HEK293 (cell line): ENCODE measurements at regions not wholly inside any gene's neighbourhood (a gene's known extent, or its start where the extent isn't known, plus 50 kb on each side); places are given as distances from the start of the nearest gene placed in this dataset.
"Not testable (repeated sequence)": the region's sequence is repeated elsewhere in the genome, so short reads cannot be mapped to it uniquely, and the experiment has no call there.

Source experiments
- CTCF ChIA-PET: fragments of 350-600 bp; formaldehyde crosslinking; extraction: SDS; loops from one replicate; lab custom pipeline; 2021; ENCODE audit warnings: antibody characterized with exemption; lab: Yijun Ruan, JAX
- POLR2A ChIA-PET: fragments of 300-600 bp; formaldehyde crosslinking; extraction: SDS; loops from one replicate; lab custom pipeline; 2020; ENCODE audit warnings: antibody characterized with exemption, inconsistent platforms; lab: Yijun Ruan, JAX
- H3K27ac ChIP-seq: fragments of 200-500 bp; sonication (Bioruptor generic); 2 replicates; pipeline ENCODE4 v1.5.1; 2014; ENCODE audit warnings: low read depth, low read length, control low read depth, inconsistent platforms; ENCODE audit errors: extremely low read depth
- H3K36me3 ChIP-seq, 2 experiments: fragments of 200-500 bp in 1 of 2; sonication (Bioruptor generic) in 1 of 2; 1 replicate in 1 of 2; 2 replicates in 1 of 2; pipeline ENCODE4 v1.5.1; 2014 to 2017; ENCODE audit warnings: inconsistent platforms in 2 of 2, low read length in 2 of 2; ENCODE audit not compliant: control insufficient read depth in 2 of 2, insufficient read depth in 1 of 2
- H3K4me1 ChIP-seq: fragments of 200-500 bp; sonication (Bioruptor generic); 2 replicates; pipeline ENCODE4 v1.5.1; 2014; ENCODE audit warnings: mild to moderate bottlenecking, low read length, inconsistent platforms; ENCODE audit not compliant: control insufficient read depth, insufficient read depth
- H3K4me3 ChIP-seq: 2 replicates; pipeline ENCODE4 v1.5.1; 2011; ENCODE audit warnings: low read depth, mild to moderate bottlenecking, control low read depth, low read length, moderate library complexity
- H3K9me3 ChIP-seq: fragments of 200-500 bp; sonication (Bioruptor generic); 2 replicates; pipeline ENCODE4 v1.5.1; 2014; ENCODE audit warnings: low read depth, low read length, inconsistent platforms; ENCODE audit not compliant: control insufficient read depth, insufficient read depth
- ATF2 ChIP-seq: fragments of 450-650 bp; formaldehyde crosslinking; IDR thresholded peaks from 2 replicates; pipeline ENCODE4 v1.5.1; 2016; ENCODE audit warnings: missing biosample characterization, missing genetic modification characterization, low read depth
- CTCF ChIP-seq: fragments of 450-650 bp; formaldehyde crosslinking; IDR thresholded peaks from 2 replicates; pipeline ENCODE4 v1.5.1; 2016; ENCODE audit warnings: missing biosample characterization, missing genetic modification characterization
- EGR2 ChIP-seq: fragments of 450-650 bp; formaldehyde crosslinking; IDR thresholded peaks from 2 replicates; pipeline ENCODE4 v1.5.1; 2016; ENCODE audit warnings: low read depth, missing biosample characterization, missing genetic modification characterization
- KLF10 ChIP-seq: fragments of 450-650 bp; IDR thresholded peaks from 2 replicates; pipeline ENCODE4 v1.5.1; 2018; ENCODE audit warnings: missing biosample characterization, mild to moderate bottlenecking, missing genetic modification characterization
- PATZ1 ChIP-seq: fragments of 450-650 bp; formaldehyde crosslinking; IDR thresholded peaks from 2 replicates; pipeline ENCODE4 v1.5.1; 2016; ENCODE audit warnings: missing biosample characterization, missing genetic modification characterization
- PRDM1 ChIP-seq: fragments of 450-650 bp; formaldehyde crosslinking; IDR thresholded peaks from 2 replicates; pipeline ENCODE4; 2016; ENCODE audit warnings: missing biosample characterization, missing genetic modification characterization
- PRDM10 ChIP-seq: fragments of 450-650 bp; formaldehyde crosslinking; IDR thresholded peaks from 2 replicates; pipeline ENCODE4 v1.5.1; 2016; ENCODE audit warnings: missing biosample characterization, missing genetic modification characterization
- ZBTB21 ChIP-seq: fragments of 450-650 bp; formaldehyde crosslinking; IDR thresholded peaks from 2 replicates; pipeline ENCODE4 v1.5.1; 2017; ENCODE audit warnings: missing biosample characterization, missing genetic modification characterization
- ZNF24 ChIP-seq: fragments of 450-650 bp; formaldehyde crosslinking; IDR thresholded peaks from 2 replicates; pipeline ENCODE4 v1.5.1; 2016; ENCODE audit warnings: missing biosample characterization, missing genetic modification characterization
- ZNF600 ChIP-seq: fragments of 450-650 bp; formaldehyde crosslinking; IDR thresholded peaks from 2 replicates; pipeline ENCODE4 v1.5.1; 2016; ENCODE audit warnings: missing biosample characterization, missing genetic modification characterization
- ZNF645 ChIP-seq: fragments of 450-650 bp; formaldehyde crosslinking; IDR thresholded peaks from 2 replicates; pipeline ENCODE4; 2016; ENCODE audit warnings: missing biosample characterization, missing genetic modification characterization
- ZNF654 ChIP-seq: fragments of 450-650 bp; formaldehyde crosslinking; IDR thresholded peaks from 2 replicates; pipeline ENCODE4 v1.5.1; 2016; ENCODE audit warnings: low read depth, missing biosample characterization, missing genetic modification characterization

- TF ChIP-seq ZNF645 (tag by site-specific recombination): no peak
- TF ChIP-seq, all 188 proteins: peak for 0
These were observed 135.3 kb downstream of the PPIAL4G start (continued) for GRCh38 chr1:148347781-148348180.

GRCh38 chr1:148345659-148346151 is 137.4 kb downstream of the PPIAL4G start:
- POLR2A ChIA-PET: interaction anchor here (0.8 kb wide), 1 partner anchor 82 kb away, joined by 3 read pairs; no protein-coding TSS in a partner anchor
- not testable (repeated sequence) for H3K36me3 ChIP-seq, H3K9me3 ChIP-seq
- peak; percentile 40 for TF ChIP-seq ZNF654
- peak; percentile 60 for TF ChIP-seq PRDM1 (tag by site-specific recombination)
- TF ChIP-seq CTCF (tag by site-specific recombination): peak; percentile 18; the same call in 1 of the 2 replicates
- TF ChIP-seq, all 188 proteins: peak for 3; not testable (repeated sequence) for 185
- H3K27ac ChIP-seq, H3K4me3 ChIP-seq, H3K4me1 ChIP-seq: not testable (repeated sequence)
- CTCF ChIA-PET: interaction anchor here (0.6 to 3.5 kb wide), 6 partner anchors 9 to 1056 kb away, joined by 3 to 16 read pairs (median 4); no protein-coding TSS in a partner anchor

- H3K4me3 ChIP-seq, H3K36me3 ChIP-seq, POLR2A ChIA-PET, H3K27ac ChIP-seq, H3K9me3 ChIP-seq, H3K4me1 ChIP-seq: not testable (repeated sequence)
- CTCF ChIA-PET: interaction anchor here (0.6 to 3.5 kb wide), 3 partner anchors 8 to 16 kb away, joined by 3 to 16 read pairs (median 6); no protein-coding TSS in a partner anchor
These were observed 138.5 kb downstream of the PPIAL4G start for GRCh38 chr1:148344651-148345050.

- H3K36me3 ChIP-seq, POLR2A ChIA-PET: not testable (repeated sequence)
These were observed 141.4 kb downstream of the PPIAL4G start for GRCh38 chr1:148341729-148342128.

GRCh38 chr1:148336121-148336918 is 146.8 kb downstream of the PPIAL4G start:
- H3K36me3 ChIP-seq, H3K4me1 ChIP-seq, H3K9me3 ChIP-seq, H3K4me3 ChIP-seq: not testable (repeated sequence)
- peak overlapping the region; percentile 18; the same call in 1 of the 2 replicates for H3K27ac ChIP-seq
- ChIA-PET CTCF (interaction anchor here (0.6 to 1.8 kb wide), 3 partner anchors 10 to 1062 kb away, joined by 3 to 16 read pairs (median 3); no protein-coding TSS in a partner anchor), POLR2A (interaction anchor here (5.0 kb wide), 1 partner anchor 73 kb away, joined by 91 read pairs; no protein-coding TSS in a partner anchor)
- TF ChIP-seq ZNF24 (tag by site-specific recombination): 0 out of 2 replicates have a peak, but pooled peaks have one; percentile 65
- peak; percentile 17; the same call in 1 of the 2 replicates for TF ChIP-seq EGR2
- TF ChIP-seq PATZ1 (tag by site-specific recombination): peak; percentile 60
- 0 out of 2 replicates have a peak, but pooled peaks have one; percentile 26 for TF ChIP-seq ATF2 (tag by site-specific recombination)
- TF ChIP-seq ZNF600 (tag by site-specific recombination): peak; percentile 59; the same call in 1 of the 2 replicates
- peak; percentile 38 for TF ChIP-seq ZBTB21 (tag by site-specific recombination)
- peak; percentile 79 for TF ChIP-seq PRDM10
- peak; percentile 24; the same call in 1 of the 2 replicates for TF ChIP-seq KLF10 (tag by site-specific recombination)

More at GRCh38 chr1:148341729-148342128, 141.4 kb downstream of the PPIAL4G start:
- CTCF ChIA-PET: interaction anchor here (0.6 kb wide), 1 partner anchor 10 kb away, joined by 4 read pairs; no protein-coding TSS in a partner anchor
- not testable (repeated sequence) for H3K4me3 ChIP-seq, H3K27ac ChIP-seq, H3K9me3 ChIP-seq, H3K4me1 ChIP-seq
